Left colon (tissue), 2 donors: ENCODE measurements at regions not wholly inside any gene's neighbourhood (a gene's known extent, or its start where the extent isn't known, plus 50 kb on each side); places are given as distances from the start of the nearest gene placed in this dataset.

Experiments
- ATAC-seq: fragments of 200-7000 bp; cut with Tn5 transposase; one replicate; pipeline ENCODE4 v1.9.1; 2020; ENCODE audit warnings: mild to moderate bottlenecking, moderate library complexity
- DNase-seq, 2 donors: peaks; one replicate each; pipeline ENCODE4 v3.0.0-alpha.2; 2020
- intact Hi-C, 2 donors: fragments of 100-400 bp; cut with DNase I in 1 of 2; cut with micrococcal nuclease in 1 of 2; formaldehyde crosslinking; loops; one replicate each; pipeline versions ENCODE4 v1.11.2 to v1.14.0; 2022; cut with DNase I, micrococcal nuclease
- donor health status: DM: no; HTN: no; CAD: no.
- donor health status: DM: yes; HTN: yes; CAD: no.

GRCh38 chr5:167557359-167557758 is 734.1 kb upstream of the WWC1 start:
- DNase-seq: no peak
- no peak for ATAC-seq
- intact Hi-C loops: no loop called here

GRCh38 chr5:167561796-167562195 is 729.6 kb upstream of the WWC1 start:
- intact Hi-C loops: no loop called here
- no peak for DNase-seq

GRCh38 chr5:167564275-167564674 is 727.2 kb upstream of the WWC1 start:
- ATAC-seq: no peak
- intact Hi-C loops: no loop called here
- DNase-seq: no peak

More at GRCh38 chr5:167561796-167562195, 729.6 kb upstream of the WWC1 start:
- ATAC-seq: no peak

GRCh38 chr5:167565189-167565954 is 726.1 kb upstream of the WWC1 start:
- DNase-seq (no peak), ATAC-seq (peak; percentile 47)
- intact Hi-C loops: no loop called here

- DNase-seq (no peak), ATAC-seq (no peak)
- intact Hi-C loops: no loop called here
These were observed 721.0 kb upstream of the WWC1 start for GRCh38 chr5:167570431-167570830.

GRCh38 chr5:167571824-167572223 is 719.6 kb upstream of the WWC1 start:
- no peak for DNase-seq
- no peak for ATAC-seq
- intact Hi-C loops: no loop called here

GRCh38 chr5:167573370-167574127 is 717.9 kb upstream of the WWC1 start:
- intact Hi-C loops: no loop called here
- ATAC-seq (no peak), DNase-seq (no peak)

GRCh38 chr5:167574464-167574863 is 717.0 kb upstream of the WWC1 start:
- no peak for DNase-seq

GRCh38 chr5:167575330-167575729 is 716.1 kb upstream of the WWC1 start:
- intact Hi-C loops: no loop called here
- DNase-seq (no peak), ATAC-seq (no peak)

More at GRCh38 chr5:167574464-167574863, 717.0 kb upstream of the WWC1 start:
- ATAC-seq: no peak
- intact Hi-C loops: no loop called here

GRCh38 chr5:167576126-167576525 is 715.3 kb upstream of the WWC1 start:
- DNase-seq (no peak), ATAC-seq (no peak)
- intact Hi-C loops: no loop called here

GRCh38 chr5:167576897-167577296 is 714.5 kb upstream of the WWC1 start:
- no peak for ATAC-seq
- intact Hi-C loops: no loop called here
- no peak for DNase-seq

GRCh38 chr5:167577616-167578015 is 713.8 kb upstream of the WWC1 start:
- intact Hi-C loops: no loop called here
- no peak for DNase-seq
- ATAC-seq: no peak

- intact Hi-C loops: no loop called here
- no peak for DNase-seq
- ATAC-seq: no peak
These were observed 712.3 kb upstream of the WWC1 start for GRCh38 chr5:167578977-167579692.

- DNase-seq: no peak
- intact Hi-C loops: no loop called here
- no peak for ATAC-seq
These were observed 711.8 kb upstream of the WWC1 start for GRCh38 chr5:167579693-167580055.

GRCh38 chr5:167580608-167581007 is 710.8 kb upstream of the WWC1 start:
- intact Hi-C loops: no loop called here
- DNase-seq: no peak

GRCh38 chr5:167582283-167582682 is 709.2 kb upstream of the WWC1 start:
- intact Hi-C loops: no loop called here
- no peak for DNase-seq
- ATAC-seq: no peak

More at GRCh38 chr5:167580608-167581007, 710.8 kb upstream of the WWC1 start:
- no peak for ATAC-seq

GRCh38 chr5:167582886-167583285 is 708.6 kb upstream of the WWC1 start:
- intact Hi-C loops: no loop called here
- no peak for DNase-seq
- ATAC-seq: no peak

GRCh38 chr5:167585184-167585583 is 706.3 kb upstream of the WWC1 start:
- DNase-seq (no peak), ATAC-seq (no peak)
- intact Hi-C loops: no loop called here

GRCh38 chr5:167587772-167588437 is 703.5 kb upstream of the WWC1 start:
- intact Hi-C loops: no loop called here
- DNase-seq (no peak), ATAC-seq (no peak)
